DOHH2 (cell line): ENCODE measurements at regions not wholly inside any gene's neighbourhood (a gene's known extent, or its start where the extent isn't known, plus 50 kb on each side); places are given as distances from the start of the nearest gene placed in this dataset.

Experiments used
- EZH2phosphoT487 ChIP-seq: fragments of 200-600 bp; sonication (generic); IDR thresholded peaks from 2 replicates; pipeline ENCODE4 v1.6.1; 2017; ENCODE audit warnings: borderline replicate concordance, mild to moderate bottlenecking, antibody characterized with exemption, low read length, moderate library complexity, mixed read lengths
- TF ChIP-seq, protein P1 (sequence below): fragments of 200-600 bp; sonication (generic); IDR thresholded peaks from one replicate; pipeline ENCODE4 v1.5.1; 2014; ENCODE audit warnings: antibody characterized with exemption, mild to moderate bottlenecking, low read depth, low read length; ENCODE audit not compliant: poor library complexity, severe bottlenecking

DNA sequence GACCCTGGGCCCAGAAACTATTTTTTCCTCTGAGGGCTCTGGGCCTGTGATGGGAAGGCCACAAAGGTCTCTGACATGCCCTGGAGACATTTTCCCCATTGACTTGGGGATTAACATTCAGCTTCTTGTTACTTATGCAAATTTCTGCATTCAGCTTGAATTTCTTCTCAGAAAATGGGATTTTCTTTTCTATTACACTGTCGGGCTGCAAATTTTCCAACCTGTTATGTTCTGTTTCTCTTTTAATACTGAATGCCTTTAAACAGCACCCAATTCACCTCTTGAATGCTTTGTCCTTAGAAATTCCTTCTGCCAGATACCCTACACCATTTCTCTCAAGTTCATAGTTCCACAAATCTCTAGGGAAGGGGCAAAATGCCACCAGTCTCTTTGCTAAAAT is 241.0 kb downstream of the HNMT start:
- TF ChIP-seq, protein P1, sequence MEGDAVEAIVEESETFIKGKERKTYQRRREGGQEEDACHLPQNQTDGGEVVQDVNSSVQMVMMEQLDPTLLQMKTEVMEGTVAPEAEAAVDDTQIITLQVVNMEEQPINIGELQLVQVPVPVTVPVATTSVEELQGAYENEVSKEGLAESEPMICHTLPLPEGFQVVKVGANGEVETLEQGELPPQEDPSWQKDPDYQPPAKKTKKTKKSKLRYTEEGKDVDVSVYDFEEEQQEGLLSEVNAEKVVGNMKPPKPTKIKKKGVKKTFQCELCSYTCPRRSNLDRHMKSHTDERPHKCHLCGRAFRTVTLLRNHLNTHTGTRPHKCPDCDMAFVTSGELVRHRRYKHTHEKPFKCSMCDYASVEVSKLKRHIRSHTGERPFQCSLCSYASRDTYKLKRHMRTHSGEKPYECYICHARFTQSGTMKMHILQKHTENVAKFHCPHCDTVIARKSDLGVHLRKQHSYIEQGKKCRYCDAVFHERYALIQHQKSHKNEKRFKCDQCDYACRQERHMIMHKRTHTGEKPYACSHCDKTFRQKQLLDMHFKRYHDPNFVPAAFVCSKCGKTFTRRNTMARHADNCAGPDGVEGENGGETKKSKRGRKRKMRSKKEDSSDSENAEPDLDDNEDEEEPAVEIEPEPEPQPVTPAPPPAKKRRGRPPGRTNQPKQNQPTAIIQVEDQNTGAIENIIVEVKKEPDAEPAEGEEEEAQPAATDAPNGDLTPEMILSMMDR = no peak
- no peak for TF ChIP-seq EZH2phosphoT487
